Activated CD4-positive, alpha-beta T cell treated with anti-CD3 and anti-CD28 coated beads, Interleukin-2, amount 10 ng/mL, durations not matched to agents 7 days and 5 days (primary cell): ENCODE measurements at regions not wholly inside any gene's neighbourhood (a gene's known extent, or its start where the extent isn't known, plus 50 kb on each side); places are given as distances from the start of the nearest gene placed in this dataset.
"Not testable (repeated sequence)": the region's sequence is repeated elsewhere in the genome, so short reads cannot be mapped to it uniquely, and the experiment has no call there.

Experiments
- CTCF ChIA-PET: fragments of 350-600 bp; sonication (Branson Sonifier 250); formaldehyde crosslinking; loops from one replicate; lab custom pipeline; 2021; ENCODE audit warnings: antibody characterized with exemption; lab: Charles Lee
- POLR2A ChIA-PET: fragments of 350-600 bp; sonication (Branson Sonifier 250); formaldehyde crosslinking; loops from one replicate; lab custom pipeline; 2021; ENCODE audit warnings: antibody characterized with exemption; lab: Charles Lee
- DNase-seq: peaks from one replicate; pipeline ENCODE4 v3.0.0-alpha.2; 2020
- H3K27ac Mint-ChIP-seq: one replicate; pipeline ENCODE4 v1.8.0; 2021; ENCODE audit warnings: mild to moderate bottlenecking, moderate library complexity, mixed read lengths
- H3K27me3 Mint-ChIP-seq: one replicate; pipeline ENCODE4 v1.8.0; 2021; ENCODE audit warnings: mixed read lengths
- H3K36me3 Mint-ChIP-seq: one replicate; pipeline ENCODE4 v1.8.0; 2021; ENCODE audit warnings: low read depth, mixed read lengths
- H3K4me1 Mint-ChIP-seq: one replicate; pipeline ENCODE4 v1.8.0; 2021; ENCODE audit warnings: mixed read lengths
- H3K4me3 Mint-ChIP-seq: one replicate; pipeline ENCODE4 v1.8.0; 2021; ENCODE audit warnings: mild to moderate bottlenecking, moderate library complexity, mixed read lengths
- H3K9me3 Mint-ChIP-seq: one replicate; pipeline ENCODE4 v1.8.0; 2021; ENCODE audit warnings: mixed read lengths

GRCh38 chr18:41072946-41073345 lies 882.1 kb upstream of the PIK3C3 start:
- POLR2A ChIA-PET = no interaction called here
- DNase-seq = no peak
- H3K36me3 Mint-ChIP-seq = no peaks in the 10 kb centered on the region
- CTCF ChIA-PET = no interaction called here
- no peak overlapping the region for H3K27ac Mint-ChIP-seq
- H3K27me3 Mint-ChIP-seq = no peaks in the 10 kb centered on the region
- H3K4me1 Mint-ChIP-seq = no peaks in the 10 kb centered on the region
- H3K9me3 Mint-ChIP-seq = no peaks in the 10 kb centered on the region
- no peak overlapping the region for H3K4me3 Mint-ChIP-seq

GRCh38 chr18:41071826-41072225 lies 883.2 kb upstream of the PIK3C3 start:
- Mint-ChIP-seq H3K27me3 (no peaks in the 10 kb centered on the region), H3K36me3 (no peaks in the 10 kb centered on the region), H3K4me1 (no peaks in the 10 kb centered on the region), H3K27ac (no peak overlapping the region), H3K4me3 (no peak overlapping the region), H3K9me3 (no peaks in the 10 kb centered on the region)
- CTCF ChIA-PET = no interaction called here
- POLR2A ChIA-PET = no interaction called here
- DNase-seq = no peak

GRCh38 chr18:41069167-41069566 lies 885.9 kb upstream of the PIK3C3 start:
- ChIA-PET CTCF (no interaction called here), POLR2A (no interaction called here)
- H3K9me3 Mint-ChIP-seq = no peaks in the 10 kb centered on the region
- no peak overlapping the region for H3K4me3 Mint-ChIP-seq
- no peaks in the 10 kb centered on the region for H3K4me1 Mint-ChIP-seq
- no peaks in the 10 kb centered on the region for H3K36me3 Mint-ChIP-seq
- no peak for DNase-seq
- no peaks in the 10 kb centered on the region for H3K27me3 Mint-ChIP-seq
- H3K27ac Mint-ChIP-seq = no peak overlapping the region

- DNase-seq = no peak
- H3K36me3 Mint-ChIP-seq = no peaks in the 10 kb centered on the region
- no peak overlapping the region for H3K4me3 Mint-ChIP-seq
- POLR2A ChIA-PET = no interaction called here
- H3K4me1 Mint-ChIP-seq = no peaks in the 10 kb centered on the region
- H3K27ac Mint-ChIP-seq = no peak overlapping the region
- CTCF ChIA-PET = no interaction called here
- no peaks in the 10 kb centered on the region for H3K27me3 Mint-ChIP-seq
- H3K9me3 Mint-ChIP-seq = no peaks in the 10 kb centered on the region
Observed at GRCh38 chr18:41064916-41065315, 890.1 kb upstream of the PIK3C3 start.

- Mint-ChIP-seq H3K9me3 (no peaks in the 10 kb centered on the region), H3K27ac (no peak overlapping the region), H3K36me3 (no peaks in the 10 kb centered on the region), H3K27me3 (no peaks in the 10 kb centered on the region), H3K4me3 (no peak overlapping the region), H3K4me1 (no peaks in the 10 kb centered on the region)
- CTCF ChIA-PET = no interaction called here
- no peak for DNase-seq
- POLR2A ChIA-PET = no interaction called here
Observed at GRCh38 chr18:41060967-41061366, 894.1 kb upstream of the PIK3C3 start.

GRCh38 chr18:41059126-41059415 lies 896.0 kb upstream of the PIK3C3 start:
- Mint-ChIP-seq H3K9me3 (no peaks in the 10 kb centered on the region), H3K4me1 (no peaks in the 10 kb centered on the region), H3K27ac (no peak overlapping the region), H3K4me3 (no peak overlapping the region), H3K36me3 (no peaks in the 10 kb centered on the region), H3K27me3 (no peaks in the 10 kb centered on the region)
- CTCF ChIA-PET = no interaction called here
- POLR2A ChIA-PET = no interaction called here
- DNase-seq = no peak

- POLR2A ChIA-PET = no interaction called here
- Mint-ChIP-seq H3K9me3 (no peaks in the 10 kb centered on the region), H3K27me3 (no peaks in the 10 kb centered on the region), H3K4me3 (no peak overlapping the region), H3K36me3 (no peaks in the 10 kb centered on the region), H3K4me1 (no peaks in the 10 kb centered on the region), H3K27ac (no peak overlapping the region)
- CTCF ChIA-PET = no interaction called here
- DNase-seq = no peak
Observed at GRCh38 chr18:41058351-41059125, 896.5 kb upstream of the PIK3C3 start.

- Mint-ChIP-seq H3K27me3 (no peaks in the 10 kb centered on the region), H3K4me1 (no peaks in the 10 kb centered on the region), H3K36me3 (no peaks in the 10 kb centered on the region), H3K9me3 (peaks cover 5% of the 10 kb centered on the region), H3K27ac (no peak overlapping the region), H3K4me3 (no peak overlapping the region)
- DNase-seq = no peak
- ChIA-PET POLR2A (no interaction called here), CTCF (no interaction called here)
Observed at GRCh38 chr18:41052625-41053024, 902.4 kb upstream of the PIK3C3 start.

- H3K4me1 Mint-ChIP-seq, H3K36me3 Mint-ChIP-seq, DNase-seq, POLR2A ChIA-PET, H3K4me3 Mint-ChIP-seq, H3K27me3 Mint-ChIP-seq, H3K27ac Mint-ChIP-seq, H3K9me3 Mint-ChIP-seq, CTCF ChIA-PET: not testable (repeated sequence)
Observed at GRCh38 chr18:41046250-41046649, 908.8 kb upstream of the PIK3C3 start.

GRCh38 chr18:41043876-41044275 lies 911.2 kb upstream of the PIK3C3 start:
- Mint-ChIP-seq H3K27ac (no peak overlapping the region), H3K4me3 (no peak overlapping the region), H3K4me1 (no peaks in the 10 kb centered on the region), H3K27me3 (no peaks in the 10 kb centered on the region), H3K9me3 (peaks cover 8% of the 10 kb centered on the region), H3K36me3 (no peaks in the 10 kb centered on the region)
- ChIA-PET CTCF (no interaction called here), POLR2A (no interaction called here)
- DNase-seq = no peak

- Mint-ChIP-seq H3K36me3 (no peaks in the 10 kb centered on the region), H3K4me3 (no peak overlapping the region), H3K27ac (no peak overlapping the region), H3K9me3 (peaks cover 3% of the 10 kb centered on the region), H3K4me1 (no peaks in the 10 kb centered on the region), H3K27me3 (no peaks in the 10 kb centered on the region)
- DNase-seq = no peak
- ChIA-PET CTCF (no interaction called here), POLR2A (no interaction called here)
Observed at GRCh38 chr18:41042866-41043265, 912.2 kb upstream of the PIK3C3 start.

- CTCF ChIA-PET = no interaction called here
- Mint-ChIP-seq H3K4me3 (no peak overlapping the region), H3K9me3 (peaks cover 8% of the 10 kb centered on the region), H3K4me1 (no peaks in the 10 kb centered on the region), H3K36me3 (no peaks in the 10 kb centered on the region), H3K27ac (no peak overlapping the region), H3K27me3 (no peaks in the 10 kb centered on the region)
- DNase-seq = no peak
- POLR2A ChIA-PET = no interaction called here
Observed at GRCh38 chr18:41038071-41038470, 917.0 kb upstream of the PIK3C3 start.

- Mint-ChIP-seq H3K27ac (no peak overlapping the region), H3K36me3 (no peaks in the 10 kb centered on the region), H3K27me3 (no peaks in the 10 kb centered on the region), H3K4me1 (no peaks in the 10 kb centered on the region), H3K9me3 (peaks cover 7% of the 10 kb centered on the region), H3K4me3 (no peak overlapping the region)
- CTCF ChIA-PET = no interaction called here
- POLR2A ChIA-PET = no interaction called here
- DNase-seq = no peak
Observed at GRCh38 chr18:41036346-41036745, 918.7 kb upstream of the PIK3C3 start.

- H3K4me3 Mint-ChIP-seq = no peak overlapping the region
- ChIA-PET POLR2A (no interaction called here), CTCF (no interaction called here)
- no peak for DNase-seq
- H3K27me3 Mint-ChIP-seq = no peaks in the 10 kb centered on the region
- no peak overlapping the region for H3K27ac Mint-ChIP-seq
- H3K36me3 Mint-ChIP-seq = no peaks in the 10 kb centered on the region
- H3K4me1 Mint-ChIP-seq = no peaks in the 10 kb centered on the region
- H3K9me3 Mint-ChIP-seq = peaks cover 7% of the 10 kb centered on the region
Observed at GRCh38 chr18:41034413-41034812, 920.6 kb upstream of the PIK3C3 start.
